Activated CD4-positive, CD25-positive, alpha-beta regulatory T cell treated with anti-CD3 and anti-CD28 coated beads, Interleukin-2, amount 50 U/mL, for 24 hours (primary cell): ENCODE measurements at regions not wholly inside any gene's neighbourhood (a gene's known extent, or its start where the extent isn't known, plus 50 kb on each side); places are given as distances from the start of the nearest gene placed in this dataset.
"Not testable (repeated sequence)": the region's sequence is repeated elsewhere in the genome, so short reads cannot be mapped to it uniquely, and the experiment has no call there.

ENCODE experiments used
- ATAC-seq, 2 donors: fragments of 150-1000 bp; cut with Tn5 transposase; one replicate each; pipeline ENCODE4 v1.10.0; 2021; ENCODE audit warnings: mild to moderate bottlenecking in 1 of 2, moderate library complexity in 1 of 2

GRCh38 chr21:22192766-22193165 is 1194.6 kb downstream of the NCAM2 start:
- no peak for ATAC-seq

GRCh38 chr21:22194986-22195385 is 1196.8 kb downstream of the NCAM2 start:
- not testable (repeated sequence) for ATAC-seq

GRCh38 chr21:22200378-22201092 is 1202.3 kb downstream of the NCAM2 start:
- no peak for ATAC-seq

- no peak for ATAC-seq
Observed at GRCh38 chr21:22201126-22201525, 1202.9 kb downstream of the NCAM2 start.

GRCh38 chr21:22201669-22202068 is 1203.5 kb downstream of the NCAM2 start:
- no peak for ATAC-seq

- no peak for ATAC-seq
Observed at GRCh38 chr21:22209304-22209700, 1211.1 kb downstream of the NCAM2 start.

DNA sequence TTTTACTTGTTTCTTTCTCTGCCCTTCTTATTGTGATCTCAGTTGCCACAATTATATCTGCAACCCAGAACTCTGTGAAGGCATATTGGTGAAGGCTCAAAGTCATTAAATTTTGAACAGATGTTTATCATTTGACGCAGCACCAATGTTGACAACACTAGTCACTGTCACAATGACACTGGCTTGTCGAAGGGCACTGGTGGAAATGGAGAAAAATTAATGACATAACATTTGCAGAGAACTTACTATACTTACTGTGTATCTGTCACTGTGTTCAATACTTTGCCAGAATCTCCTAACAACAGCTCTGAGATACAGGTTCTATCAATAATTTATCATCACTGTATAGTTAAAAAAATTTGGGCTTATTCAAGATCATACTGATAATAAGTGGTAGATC is 1213.7 kb downstream of the NCAM2 start:
- ATAC-seq = no peak

DNA sequence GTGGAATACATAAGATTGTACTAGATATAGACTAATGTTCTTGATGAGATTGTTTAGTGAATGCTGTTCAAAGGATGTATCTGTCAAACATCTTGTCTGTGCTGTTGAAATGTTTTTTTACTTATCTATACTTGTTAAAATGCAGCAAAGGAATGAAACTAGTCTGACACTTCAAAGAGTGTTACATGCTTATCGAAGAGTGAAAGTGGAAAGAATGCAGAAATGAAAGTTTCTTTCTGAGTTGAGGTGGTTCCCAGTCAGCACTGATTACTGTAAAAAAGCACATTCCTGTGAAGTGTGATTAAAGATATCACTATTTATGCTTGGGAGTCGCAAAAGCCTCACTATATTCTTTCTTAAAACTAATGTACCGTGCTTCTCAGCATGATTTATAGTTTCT is 1225.2 kb downstream of the NCAM2 start:
- ATAC-seq = no peak

- no peak for ATAC-seq
Observed at GRCh38 chr21:22224261-22224660, 1226.1 kb downstream of the NCAM2 start.

GRCh38 chr21:22225299-22225698 is 1227.1 kb downstream of the NCAM2 start:
- ATAC-seq = no peak

- no peak for ATAC-seq
Observed at GRCh38 chr21:22231013-22231412, 1232.8 kb downstream of the NCAM2 start.

DNA sequence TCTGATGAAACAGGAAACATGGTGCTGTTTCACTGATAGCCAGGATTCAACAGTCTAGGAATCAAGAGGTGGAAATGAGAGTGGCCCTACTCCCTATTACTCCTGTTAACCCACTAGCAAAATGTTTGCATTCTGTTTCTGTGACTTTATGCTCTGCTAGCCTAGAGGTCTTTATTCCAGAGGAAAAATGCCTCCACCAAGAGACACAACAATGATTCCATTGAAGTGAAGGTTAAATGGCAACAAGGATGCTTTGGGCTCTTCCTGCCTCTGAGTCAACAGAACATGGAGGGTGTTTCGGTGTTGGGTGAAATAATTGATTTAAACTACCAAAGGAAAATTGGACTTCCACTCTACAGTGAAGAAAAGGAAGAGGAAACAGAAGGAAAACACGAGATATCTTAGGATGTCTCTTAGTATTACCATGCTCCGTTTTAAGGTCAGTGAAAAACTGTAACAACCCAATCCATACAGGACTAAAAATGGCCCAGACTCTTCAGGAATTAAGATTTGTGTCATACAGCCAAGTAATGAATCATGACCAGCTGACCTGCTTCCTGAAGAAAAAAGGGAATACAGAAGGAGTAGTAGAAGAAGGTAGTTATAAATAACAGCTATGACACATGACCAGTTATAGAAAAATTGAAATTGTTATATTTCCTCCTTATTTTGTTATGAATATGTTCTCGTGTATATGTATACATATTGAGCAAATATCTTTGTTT is 1237.8 kb downstream of the NCAM2 start:
- no peak for ATAC-seq

GRCh38 chr21:22244516-22244915 is 1246.3 kb downstream of the NCAM2 start:
- no peak for ATAC-seq

- no peak for ATAC-seq
Observed at GRCh38 chr21:22250355-22250754, 1252.1 kb downstream of the NCAM2 start.

- no peak for ATAC-seq
Observed at GRCh38 chr21:22253761-22254160, 1255.6 kb downstream of the NCAM2 start.

DNA sequence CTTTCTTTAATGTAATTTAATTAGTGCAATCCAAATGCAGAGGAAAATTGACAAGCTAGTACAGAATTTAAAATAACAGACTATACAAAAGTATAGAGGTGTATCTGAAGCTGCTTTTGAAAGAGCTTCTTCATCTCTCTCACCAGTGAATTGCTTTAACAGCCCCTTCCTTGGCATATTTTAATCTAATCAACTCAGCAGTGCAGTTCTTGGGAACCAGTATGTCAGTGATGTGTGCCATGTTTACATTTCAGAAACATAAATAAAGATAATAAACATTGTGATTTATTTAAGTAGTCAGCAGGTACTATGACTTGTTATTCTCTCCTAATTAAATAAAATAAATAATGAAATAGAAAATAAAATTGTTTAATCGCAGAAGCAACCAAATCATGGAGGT is 1260.6 kb downstream of the NCAM2 start:
- ATAC-seq = no peak

DNA sequence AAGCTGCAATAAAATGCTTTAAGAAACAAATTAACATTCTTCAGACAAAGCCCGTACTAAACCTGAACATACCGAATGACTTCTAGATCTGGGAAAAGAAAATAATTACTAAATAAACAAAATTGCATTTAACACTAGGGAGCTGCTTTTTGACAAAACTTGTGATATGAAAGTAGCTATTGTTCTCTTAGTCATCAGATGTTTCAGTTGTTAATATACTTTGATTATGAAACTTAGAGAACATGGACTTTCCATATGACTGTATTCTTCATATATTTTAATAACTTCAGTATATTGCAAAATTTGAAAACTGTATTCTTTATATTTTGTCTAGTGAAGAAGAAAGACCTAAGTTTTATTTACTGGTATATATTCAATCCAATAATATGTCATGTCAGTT is 1262.1 kb downstream of the NCAM2 start:
- ATAC-seq = no peak

- no peak for ATAC-seq
Observed at GRCh38 chr21:22263890-22264289, 1265.7 kb downstream of the NCAM2 start.

DNA sequence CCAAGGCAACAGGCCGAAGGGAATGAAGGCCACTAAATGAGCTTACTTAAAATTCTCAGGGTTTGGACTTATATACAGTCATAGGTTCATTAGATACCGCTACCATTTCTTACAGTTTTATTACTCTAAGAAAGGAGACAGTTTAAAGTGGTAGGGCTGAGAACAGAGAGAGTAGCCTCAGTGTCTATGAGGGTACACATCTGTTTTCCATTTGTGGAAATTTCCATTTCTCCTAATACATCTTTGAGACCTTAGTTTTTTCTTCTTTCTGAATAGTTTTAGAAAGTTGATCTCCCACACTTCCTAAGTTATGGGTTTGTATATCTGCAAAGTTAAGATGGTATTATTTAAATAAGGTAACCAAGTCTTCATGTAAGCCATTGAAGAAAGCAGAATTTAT is 1279.1 kb downstream of the NCAM2 start:
- ATAC-seq = no peak

DNA sequence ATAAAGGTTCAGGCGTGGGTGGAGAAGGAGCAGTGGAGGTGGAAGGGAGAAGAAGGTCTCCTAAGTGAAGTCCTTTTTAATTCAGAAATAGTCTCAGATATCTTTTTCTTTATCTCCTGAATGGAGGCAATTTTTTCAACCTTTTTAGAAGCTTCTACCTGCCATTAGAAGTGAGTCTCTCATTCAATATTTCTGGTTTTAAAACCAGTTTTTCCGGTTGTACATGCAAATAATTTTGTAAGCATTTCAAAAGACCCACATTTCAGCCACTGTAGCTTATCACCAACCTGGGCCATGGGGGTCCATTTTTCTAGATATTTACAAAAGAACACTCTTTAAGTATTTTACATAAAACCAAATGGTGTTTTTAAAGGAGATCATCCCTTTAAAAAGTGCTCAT is 1280.2 kb downstream of the NCAM2 start:
- no peak for ATAC-seq

DNA sequence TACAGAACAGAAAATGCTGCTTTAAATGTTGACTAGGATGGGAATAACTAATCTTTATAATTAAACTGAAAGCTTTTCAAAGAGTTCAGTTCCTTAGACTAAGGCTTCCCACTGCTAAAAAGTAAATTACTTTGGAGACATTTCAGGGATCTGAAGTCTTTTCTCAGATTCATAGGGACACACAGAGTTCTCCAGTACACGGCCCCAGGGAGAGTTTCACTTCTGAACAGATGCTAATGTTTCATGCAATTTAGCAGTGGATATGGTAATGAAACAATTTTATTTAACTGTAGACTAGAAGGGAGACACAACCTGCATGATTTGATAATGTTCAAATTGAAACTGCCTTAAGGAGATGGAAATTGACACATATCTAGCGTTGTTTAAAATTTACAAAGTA is 1282.6 kb downstream of the NCAM2 start:
- no peak for ATAC-seq

GRCh38 chr21:22288885-22289499 is 1290.8 kb downstream of the NCAM2 start:
- ATAC-seq = no peak

DNA sequence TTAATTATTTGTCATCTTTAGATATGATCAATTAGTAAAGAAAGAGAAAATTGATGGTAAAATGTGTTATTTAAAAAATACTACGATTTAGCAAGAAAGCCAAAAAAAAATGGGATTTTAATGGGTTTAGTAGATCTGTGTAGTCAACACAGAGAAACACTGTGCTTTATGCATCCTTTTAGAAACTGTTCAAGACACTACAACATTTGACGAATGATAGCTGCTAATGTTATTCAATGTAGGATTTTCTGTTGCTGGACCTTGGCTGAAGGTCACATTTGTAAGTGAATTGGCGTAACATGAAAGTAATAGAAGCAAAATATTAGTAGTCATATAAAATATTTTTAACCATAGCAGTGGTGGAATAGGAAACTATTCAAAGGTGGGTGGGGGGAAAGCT is 1293.9 kb downstream of the NCAM2 start:
- ATAC-seq = no peak

DNA sequence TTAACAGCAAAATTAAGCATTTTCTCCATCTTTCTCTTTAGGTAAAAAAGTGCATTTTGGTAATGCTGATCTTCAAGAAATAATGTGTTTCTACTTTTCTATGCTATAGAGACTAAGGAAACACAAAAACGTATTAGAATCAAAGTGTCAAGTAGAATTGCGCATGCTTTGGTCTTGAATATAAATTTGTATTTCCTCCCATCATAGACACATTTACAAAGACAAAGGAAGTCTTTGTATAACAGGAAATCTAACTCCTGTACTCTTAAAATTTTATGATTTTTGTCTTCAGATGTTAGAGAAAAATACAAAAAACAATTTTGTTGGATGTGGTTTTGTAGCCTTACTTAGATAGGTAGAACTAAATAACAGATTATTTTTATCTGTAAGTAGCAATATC is 1299.4 kb downstream of the NCAM2 start:
- ATAC-seq = no peak
